Activated CD4-positive, alpha-beta T cell treated with anti-CD3 and anti-CD28 coated beads for 48 hours (primary cell): ENCODE measurements at regions not wholly inside any gene's neighbourhood (a gene's known extent, or its start where the extent isn't known, plus 50 kb on each side); places are given as distances from the start of the nearest gene placed in this dataset.
"Not testable (repeated sequence)": the region's sequence is repeated elsewhere in the genome, so short reads cannot be mapped to it uniquely, and the experiment has no call there.

Source experiments
- DNase-seq: peaks from one replicate; pipeline ENCODE4 v3.0.0-alpha.2; 2020

- no peak for DNase-seq
These were observed 797.2 kb downstream of the TNS3 start for GRCh38 chr7:46784732-46785131.

GRCh38 chr7:46781901-46782439 is 799.9 kb downstream of the TNS3 start:
- no peak for DNase-seq

- no peak for DNase-seq
These were observed 805.1 kb downstream of the TNS3 start for GRCh38 chr7:46776790-46777189.

- no peak for DNase-seq
These were observed 806.1 kb downstream of the TNS3 start for GRCh38 chr7:46775776-46776175.

GRCh38 chr7:46775020-46775419 is 806.9 kb downstream of the TNS3 start:
- no peak for DNase-seq

- no peak for DNase-seq
These were observed 807.4 kb downstream of the TNS3 start for GRCh38 chr7:46774515-46774914.

GRCh38 chr7:46772776-46773175 is 809.1 kb downstream of the TNS3 start:
- no peak for DNase-seq

- no peak for DNase-seq
These were observed 814.8 kb downstream of the TNS3 start for GRCh38 chr7:46767071-46767470.

- no peak for DNase-seq
These were observed 817.6 kb downstream of the TNS3 start for GRCh38 chr7:46764100-46764936.

- DNase-seq: no peak
These were observed 818.6 kb downstream of the TNS3 start for GRCh38 chr7:46763344-46763743.

GRCh38 chr7:46759711-46760480 is 822.0 kb downstream of the TNS3 start:
- no peak for DNase-seq

GRCh38 chr7:46756996-46757395 is 824.9 kb downstream of the TNS3 start:
- DNase-seq: no peak

- DNase-seq: no peak
These were observed 825.7 kb downstream of the TNS3 start for GRCh38 chr7:46756256-46756655.

GRCh38 chr7:46755120-46756034 is 826.5 kb downstream of the TNS3 start:
- DNase-seq: no peak

- no peak for DNase-seq
These were observed 827.7 kb downstream of the TNS3 start for GRCh38 chr7:46754140-46754720.

- no peak for DNase-seq
These were observed 828.2 kb downstream of the TNS3 start for GRCh38 chr7:46753662-46754061.

GRCh38 chr7:46752881-46753366 is 829.0 kb downstream of the TNS3 start:
- no peak for DNase-seq

- DNase-seq: not testable (repeated sequence)
These were observed 829.8 kb downstream of the TNS3 start for GRCh38 chr7:46751927-46752723.

GRCh38 chr7:46751471-46751870 is 830.4 kb upstream of the IGFBP3 start:
- no peak for DNase-seq

GRCh38 chr7:46750321-46750865 is 829.3 kb upstream of the IGFBP3 start:
- no peak for DNase-seq
